Transverse colon (tissue), 4 donors: ENCODE measurements at regions not wholly inside any gene's neighbourhood (a gene's known extent, or its start where the extent isn't known, plus 50 kb on each side); places are given as distances from the start of the nearest gene placed in this dataset.

ENCODE experiments used
- CTCF ChIP-seq, 5 experiments: fragments of 200-600 bp in 3 of 5; fragments of 450-650 bp in 2 of 5; sonication (generic) in 3 of 5; IDR thresholded peaks; 1 replicate in 2 of 5; 2 replicates in 3 of 5; pipeline ENCODE4 v1.5.1; 2016 to 2017; ENCODE audit warnings: antibody characterized with exemption in 5 of 5, inconsistent platforms in 3 of 5, mild to moderate bottlenecking in 2 of 5, moderate library complexity in 1 of 5
- EP300 ChIP-seq: sonication (generic); formaldehyde crosslinking; IDR thresholded peaks from one replicate; pipeline ENCODE4 v1.6.1; 2017; ENCODE audit warnings: antibody characterized with exemption, low read depth
- POLR2A ChIP-seq: fragments of 450-650 bp; IDR thresholded peaks from one replicate; pipeline ENCODE4 v1.6.1; 2016; ENCODE audit warnings: antibody characterized with exemption, mild to moderate bottlenecking, moderate library complexity
- POLR2AphosphoS5 ChIP-seq, 3 donors: sonication (generic); formaldehyde crosslinking; IDR thresholded peaks; one replicate each; pipeline ENCODE4 v1.6.1; 2016; ENCODE audit warnings: antibody characterized with exemption in 3 of 3

- TF ChIP-seq POLR2AphosphoS5 (IDR thresholded peaks at IDR 0.05): peak in 2 of 3 donors; percentile 11 to 14
- no peak for TF ChIP-seq EP300
- no peak for TF ChIP-seq CTCF (IDR thresholded peaks at IDR 0.05)
- no peak for TF ChIP-seq POLR2A
Measured at GRCh38 chr7:46545790-46546189, 624.7 kb upstream of the IGFBP3 start.
